HL-60 (cell line): ENCODE measurements at regions not wholly inside any gene's neighbourhood (a gene's known extent, or its start where the extent isn't known, plus 50 kb on each side); places are given as distances from the start of the nearest gene placed in this dataset.

Experiments used
- DNase-seq, 2 experiments: peaks; one replicate each; pipeline ENCODE4 v3.0.0-alpha.2; 2010 to 2020; ENCODE audit warnings: low read depth in 1 of 2, low spot score in 1 of 2
- H3K27ac ChIP-seq: fragments of 250-450 bp; sonication (Bioruptor Pico); replicated peaks from 2 replicates; pipeline ENCODE4 v1.5.1; 2020; ENCODE audit warnings: mild to moderate bottlenecking, moderate library complexity
- H3K27me3 ChIP-seq: fragments of 250-450 bp; sonication (Bioruptor Pico); 2 replicates; pipeline ENCODE4 v1.5.1; 2021; ENCODE audit warnings: mild to moderate bottlenecking, moderate library complexity; ENCODE audit not compliant: insufficient read depth, poor library complexity, severe bottlenecking
- H3K4me3 ChIP-seq: replicated peaks from 2 replicates; pipeline ENCODE4 v1.5.1; 2011; ENCODE audit warnings: mild to moderate bottlenecking, control low read depth, low read length; ENCODE audit not compliant: insufficient read depth
- GABPA ChIP-seq: IDR thresholded peaks from 2 replicates; pipeline ENCODE4 v1.6.1; 2012; ENCODE audit warnings: low read depth
- POLR2AphosphoS5 ChIP-seq: IDR thresholded peaks from 2 replicates; pipeline ENCODE4 v1.6.1; 2012; ENCODE audit warnings: low read depth
- SPI1 ChIP-seq: IDR thresholded peaks from 2 replicates; pipeline ENCODE4 v1.6.1; 2012; ENCODE audit warnings: low read depth, mild to moderate bottlenecking, borderline replicate concordance
- TF ChIP-seq, protein P1 (sequence below): IDR thresholded peaks from one replicate; pipeline ENCODE4 v1.5.1; 2011; ENCODE audit warnings: low read length, control low read depth, inconsistent platforms; ENCODE audit not compliant: insufficient read depth
- TF ChIP-seq, protein P2 (sequence below): IDR thresholded peaks from 2 replicates; pipeline ENCODE4 v1.6.1; 2012; ENCODE audit warnings: low read depth; ENCODE audit not compliant: insufficient replicate concordance

DNA sequence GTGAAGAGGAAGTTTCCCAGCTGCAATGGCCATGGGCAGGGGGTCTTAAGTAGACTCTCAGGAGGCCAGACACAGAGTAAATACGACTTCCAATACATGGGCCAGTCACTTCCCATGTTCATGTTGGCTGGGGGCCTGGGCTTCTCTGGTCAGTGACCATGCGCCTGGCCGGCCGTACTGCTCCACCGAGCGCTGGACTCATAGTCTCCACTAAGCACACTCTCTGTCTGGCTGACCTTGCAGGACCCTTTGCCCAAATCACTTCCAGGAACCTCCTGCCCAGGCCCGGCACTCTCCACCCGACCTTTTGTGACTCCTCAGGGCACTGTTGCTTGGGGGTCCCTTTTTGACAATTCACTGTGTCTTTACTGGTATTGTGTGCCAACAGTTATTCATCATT is 69.3 kb downstream of the SOWAHC start:
- Histone ChIP-seq H3K27ac (no peak overlapping the region), H3K27me3 (peaks cover 2% of the 10 kb centered on the region), H3K4me3 (no peak overlapping the region)
- TF ChIP-seq, protein P1, sequence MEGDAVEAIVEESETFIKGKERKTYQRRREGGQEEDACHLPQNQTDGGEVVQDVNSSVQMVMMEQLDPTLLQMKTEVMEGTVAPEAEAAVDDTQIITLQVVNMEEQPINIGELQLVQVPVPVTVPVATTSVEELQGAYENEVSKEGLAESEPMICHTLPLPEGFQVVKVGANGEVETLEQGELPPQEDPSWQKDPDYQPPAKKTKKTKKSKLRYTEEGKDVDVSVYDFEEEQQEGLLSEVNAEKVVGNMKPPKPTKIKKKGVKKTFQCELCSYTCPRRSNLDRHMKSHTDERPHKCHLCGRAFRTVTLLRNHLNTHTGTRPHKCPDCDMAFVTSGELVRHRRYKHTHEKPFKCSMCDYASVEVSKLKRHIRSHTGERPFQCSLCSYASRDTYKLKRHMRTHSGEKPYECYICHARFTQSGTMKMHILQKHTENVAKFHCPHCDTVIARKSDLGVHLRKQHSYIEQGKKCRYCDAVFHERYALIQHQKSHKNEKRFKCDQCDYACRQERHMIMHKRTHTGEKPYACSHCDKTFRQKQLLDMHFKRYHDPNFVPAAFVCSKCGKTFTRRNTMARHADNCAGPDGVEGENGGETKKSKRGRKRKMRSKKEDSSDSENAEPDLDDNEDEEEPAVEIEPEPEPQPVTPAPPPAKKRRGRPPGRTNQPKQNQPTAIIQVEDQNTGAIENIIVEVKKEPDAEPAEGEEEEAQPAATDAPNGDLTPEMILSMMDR: no peak
- TF ChIP-seq GABPA: no peak
- no peak for TF ChIP-seq POLR2AphosphoS5
- TF ChIP-seq, protein P2, sequence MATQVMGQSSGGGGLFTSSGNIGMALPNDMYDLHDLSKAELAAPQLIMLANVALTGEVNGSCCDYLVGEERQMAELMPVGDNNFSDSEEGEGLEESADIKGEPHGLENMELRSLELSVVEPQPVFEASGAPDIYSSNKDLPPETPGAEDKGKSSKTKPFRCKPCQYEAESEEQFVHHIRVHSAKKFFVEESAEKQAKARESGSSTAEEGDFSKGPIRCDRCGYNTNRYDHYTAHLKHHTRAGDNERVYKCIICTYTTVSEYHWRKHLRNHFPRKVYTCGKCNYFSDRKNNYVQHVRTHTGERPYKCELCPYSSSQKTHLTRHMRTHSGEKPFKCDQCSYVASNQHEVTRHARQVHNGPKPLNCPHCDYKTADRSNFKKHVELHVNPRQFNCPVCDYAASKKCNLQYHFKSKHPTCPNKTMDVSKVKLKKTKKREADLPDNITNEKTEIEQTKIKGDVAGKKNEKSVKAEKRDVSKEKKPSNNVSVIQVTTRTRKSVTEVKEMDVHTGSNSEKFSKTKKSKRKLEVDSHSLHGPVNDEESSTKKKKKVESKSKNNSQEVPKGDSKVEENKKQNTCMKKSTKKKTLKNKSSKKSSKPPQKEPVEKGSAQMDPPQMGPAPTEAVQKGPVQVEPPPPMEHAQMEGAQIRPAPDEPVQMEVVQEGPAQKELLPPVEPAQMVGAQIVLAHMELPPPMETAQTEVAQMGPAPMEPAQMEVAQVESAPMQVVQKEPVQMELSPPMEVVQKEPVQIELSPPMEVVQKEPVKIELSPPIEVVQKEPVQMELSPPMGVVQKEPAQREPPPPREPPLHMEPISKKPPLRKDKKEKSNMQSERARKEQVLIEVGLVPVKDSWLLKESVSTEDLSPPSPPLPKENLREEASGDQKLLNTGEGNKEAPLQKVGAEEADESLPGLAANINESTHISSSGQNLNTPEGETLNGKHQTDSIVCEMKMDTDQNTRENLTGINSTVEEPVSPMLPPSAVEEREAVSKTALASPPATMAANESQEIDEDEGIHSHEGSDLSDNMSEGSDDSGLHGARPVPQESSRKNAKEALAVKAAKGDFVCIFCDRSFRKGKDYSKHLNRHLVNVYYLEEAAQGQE: no peak
- TF ChIP-seq SPI1: no peak
- no peak for DNase-seq

DNA sequence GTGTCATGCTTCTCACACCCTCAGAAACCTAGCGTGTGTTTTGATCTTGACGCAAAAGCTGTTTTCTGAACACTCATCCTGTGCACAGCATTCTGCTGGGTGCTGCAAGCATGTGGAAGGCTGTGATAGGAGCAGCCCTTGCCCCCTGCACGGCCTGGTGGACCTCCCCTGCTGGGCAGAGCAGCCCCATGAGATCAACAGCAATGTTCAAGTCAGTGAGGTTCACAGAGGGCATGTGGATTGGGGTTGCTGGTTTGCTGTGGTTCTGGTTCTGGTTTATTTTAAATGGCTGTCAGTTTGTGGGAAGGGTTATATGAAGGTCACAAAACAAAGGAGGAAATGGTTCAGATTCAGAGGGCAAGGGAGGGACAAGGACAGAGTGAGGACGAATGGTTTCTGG is 71.3 kb downstream of the SOWAHC start:
- Histone ChIP-seq H3K4me3 (no peak overlapping the region), H3K27ac (no peak overlapping the region), H3K27me3 (peaks cover 2% of the 10 kb centered on the region)
- TF ChIP-seq, protein P2: no peak
- no peak for TF ChIP-seq SPI1
- TF ChIP-seq, protein P1: no peak
- TF ChIP-seq GABPA: no peak
- TF ChIP-seq POLR2AphosphoS5: no peak
- no peak for DNase-seq

DNA sequence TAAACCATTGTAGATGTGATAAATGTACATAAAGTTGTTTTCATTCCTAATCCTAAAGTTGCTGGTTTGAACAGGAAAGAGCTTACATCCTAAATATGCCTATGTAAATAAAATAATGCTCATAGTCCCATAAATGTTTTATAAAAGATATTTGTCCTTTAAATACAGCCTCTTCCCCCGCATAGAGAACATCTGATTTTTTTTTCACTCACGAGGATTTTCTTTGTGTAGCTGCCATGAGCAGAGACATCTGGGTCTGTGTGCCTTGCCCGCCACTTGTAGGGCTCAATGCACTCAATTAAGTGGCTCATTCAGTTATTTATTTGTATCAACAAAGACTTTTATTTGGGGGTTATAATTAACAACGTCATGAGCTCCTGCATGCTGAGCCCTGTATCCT is 72.8 kb downstream of the SOWAHC start:
- DNase-seq: no peak
- TF ChIP-seq SPI1 (no peak), POLR2AphosphoS5 (no peak)
- TF ChIP-seq, protein P2: no peak
- TF ChIP-seq, protein P1: no peak
- peaks cover 2% of the 10 kb centered on the region for H3K27me3 ChIP-seq
- no peak overlapping the region for H3K27ac ChIP-seq
- H3K4me3 ChIP-seq: no peak overlapping the region
